ENCODE measurements at regions not wholly inside any gene's neighbourhood (a gene's known extent, or its start where the extent isn't known, plus 50 kb on each side); places are given as distances from the start of the nearest gene placed in this dataset.

DNA sequence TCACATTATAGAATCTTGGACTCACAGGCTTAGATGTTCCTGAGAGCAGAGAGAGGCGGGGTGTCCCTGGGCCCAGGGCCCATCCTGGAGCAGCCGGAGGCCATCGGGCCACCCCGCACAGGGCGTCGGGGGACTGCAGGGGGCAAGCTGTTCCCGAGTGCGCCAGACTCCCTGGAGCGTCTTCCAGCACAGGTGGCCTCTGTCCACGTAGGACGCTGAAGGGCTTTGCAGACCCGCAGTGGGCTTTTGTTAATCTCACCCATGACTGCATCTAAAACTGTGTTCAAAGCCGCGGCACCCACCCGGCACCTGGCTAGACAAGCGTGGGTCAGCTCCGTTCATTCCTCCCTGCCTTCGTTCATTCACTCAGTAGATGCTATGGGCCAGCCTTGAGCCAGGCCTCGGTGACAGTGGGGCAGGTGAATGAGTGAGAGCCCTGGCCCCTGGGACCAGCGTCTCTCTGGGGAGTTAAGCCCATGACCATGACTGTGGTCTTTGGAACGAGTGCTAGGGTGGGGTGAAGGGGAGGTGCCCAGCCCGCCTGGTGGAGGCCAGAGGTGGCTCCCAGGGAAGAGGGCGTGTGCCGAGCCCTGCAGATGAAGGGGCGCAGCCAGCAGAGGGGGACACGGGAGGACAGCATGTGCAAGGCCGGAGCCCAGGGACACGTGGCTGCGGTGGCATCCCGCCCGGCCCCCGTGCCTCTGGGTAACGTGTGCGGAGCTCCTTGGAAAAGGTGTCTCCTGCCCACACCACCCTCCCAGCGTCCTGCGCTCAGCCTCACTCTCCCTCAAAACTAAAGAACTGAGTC lies 98.3 kb downstream of the HMX1 start:
- DNase-seq, result no peak

DNA sequence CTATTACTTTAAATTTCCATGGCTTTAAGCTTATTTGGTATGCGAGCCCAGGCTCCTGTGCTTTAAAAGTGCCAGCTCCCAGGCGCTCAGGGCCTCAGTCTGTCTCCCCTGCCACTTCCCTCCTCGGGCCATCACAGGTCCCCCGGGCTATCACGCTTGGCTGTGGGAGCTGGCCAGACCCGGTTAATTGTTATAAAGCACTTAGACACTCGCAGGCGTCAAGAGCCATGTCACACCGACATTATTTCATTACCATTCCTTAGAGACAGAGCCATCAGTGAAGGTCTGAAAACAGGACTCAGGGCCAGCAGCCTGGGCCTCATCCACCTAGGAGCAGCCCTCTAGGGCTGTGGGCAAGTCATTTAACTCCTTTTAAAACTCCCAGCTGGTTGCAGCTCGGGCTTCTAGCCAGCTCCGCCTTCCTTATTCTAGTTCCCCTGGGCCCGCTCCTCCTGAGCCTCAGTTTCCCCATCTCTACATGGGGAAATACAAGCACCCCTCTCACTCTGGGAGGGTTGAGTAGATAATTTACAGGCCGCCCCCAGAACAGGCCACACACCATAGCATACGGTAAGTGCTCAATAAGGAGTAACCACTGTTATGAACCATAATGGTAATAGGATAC lies 99.0 kb downstream of the HMX1 start:
- DNase-seq, result no peak

DNA sequence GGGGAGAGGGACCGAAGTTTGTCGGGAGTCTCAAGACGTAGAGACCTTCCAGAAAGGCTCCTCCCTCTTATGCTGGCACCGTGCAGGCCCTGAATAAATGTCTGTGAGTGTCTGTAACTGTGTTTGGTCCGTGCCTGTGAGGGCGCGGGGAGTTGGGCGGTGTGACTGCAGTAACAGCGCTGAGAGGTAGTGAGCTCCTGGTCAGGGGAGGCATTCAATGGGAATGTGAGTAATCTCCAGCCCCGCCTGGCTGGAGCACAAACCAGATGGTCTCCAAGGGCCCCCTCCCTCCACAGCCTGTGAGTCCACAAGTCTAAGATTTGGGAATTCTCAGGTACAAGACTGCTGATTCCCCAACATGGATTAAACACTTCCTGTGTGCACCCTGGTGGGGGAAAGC lies 100.0 kb downstream of the HMX1 start:
- no peak for DNase-seq

DNA sequence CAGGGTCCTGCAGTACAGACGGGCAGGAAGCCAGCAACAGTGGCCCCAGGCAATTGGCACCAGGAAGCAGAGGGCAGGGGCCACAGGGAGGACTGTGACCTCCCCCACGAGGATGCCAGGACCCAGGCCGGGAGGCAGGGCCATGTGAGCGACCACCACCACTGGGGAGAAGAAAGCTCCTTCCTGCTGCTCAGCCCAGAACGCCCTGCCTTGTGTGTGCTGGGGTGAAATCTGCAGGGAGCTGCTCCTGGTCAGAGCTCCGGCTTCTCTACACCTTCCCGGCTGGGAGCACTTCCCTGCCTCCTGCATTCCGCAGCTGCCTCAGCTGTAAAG lies 100.4 kb downstream of the HMX1 start:
- no peak for DNase-seq

DNA sequence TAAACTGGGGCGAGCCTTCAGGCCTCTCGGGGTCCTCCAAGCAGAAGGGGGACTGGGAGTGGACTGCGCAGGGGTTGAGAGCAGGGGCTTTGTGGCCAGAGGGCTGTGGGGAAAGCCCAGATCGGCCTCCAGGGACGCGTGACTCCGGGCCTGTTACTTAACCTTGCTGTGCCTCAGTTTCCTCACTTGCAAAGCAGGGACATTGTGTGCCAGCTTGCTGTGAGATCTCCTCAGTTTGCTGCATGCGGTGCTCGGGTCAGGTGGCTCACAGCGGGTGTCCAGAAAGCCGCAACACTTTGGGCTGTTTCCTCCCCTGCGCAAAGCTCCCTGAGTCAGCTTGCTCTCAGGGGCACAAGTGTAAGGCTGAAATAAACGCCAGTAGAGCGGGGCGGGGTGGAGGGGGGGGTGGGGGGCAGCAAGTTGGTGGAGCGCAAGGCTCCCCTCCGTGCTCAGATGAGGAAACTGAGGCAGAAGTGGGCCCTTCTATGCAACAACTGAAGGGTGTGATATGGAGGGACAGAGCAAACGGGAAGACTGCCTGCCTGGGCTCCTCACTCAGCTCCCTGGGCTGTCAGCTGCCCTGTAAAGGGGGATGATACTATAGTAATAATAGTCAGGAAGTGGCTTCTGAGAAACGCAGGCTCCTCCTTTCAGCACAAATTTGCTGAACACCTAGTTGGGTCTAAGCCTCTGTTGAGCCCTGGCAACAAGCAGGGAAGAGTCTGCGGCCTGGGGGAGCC lies 101.0 kb downstream of the HMX1 start:
- no peak for DNase-seq

DNA sequence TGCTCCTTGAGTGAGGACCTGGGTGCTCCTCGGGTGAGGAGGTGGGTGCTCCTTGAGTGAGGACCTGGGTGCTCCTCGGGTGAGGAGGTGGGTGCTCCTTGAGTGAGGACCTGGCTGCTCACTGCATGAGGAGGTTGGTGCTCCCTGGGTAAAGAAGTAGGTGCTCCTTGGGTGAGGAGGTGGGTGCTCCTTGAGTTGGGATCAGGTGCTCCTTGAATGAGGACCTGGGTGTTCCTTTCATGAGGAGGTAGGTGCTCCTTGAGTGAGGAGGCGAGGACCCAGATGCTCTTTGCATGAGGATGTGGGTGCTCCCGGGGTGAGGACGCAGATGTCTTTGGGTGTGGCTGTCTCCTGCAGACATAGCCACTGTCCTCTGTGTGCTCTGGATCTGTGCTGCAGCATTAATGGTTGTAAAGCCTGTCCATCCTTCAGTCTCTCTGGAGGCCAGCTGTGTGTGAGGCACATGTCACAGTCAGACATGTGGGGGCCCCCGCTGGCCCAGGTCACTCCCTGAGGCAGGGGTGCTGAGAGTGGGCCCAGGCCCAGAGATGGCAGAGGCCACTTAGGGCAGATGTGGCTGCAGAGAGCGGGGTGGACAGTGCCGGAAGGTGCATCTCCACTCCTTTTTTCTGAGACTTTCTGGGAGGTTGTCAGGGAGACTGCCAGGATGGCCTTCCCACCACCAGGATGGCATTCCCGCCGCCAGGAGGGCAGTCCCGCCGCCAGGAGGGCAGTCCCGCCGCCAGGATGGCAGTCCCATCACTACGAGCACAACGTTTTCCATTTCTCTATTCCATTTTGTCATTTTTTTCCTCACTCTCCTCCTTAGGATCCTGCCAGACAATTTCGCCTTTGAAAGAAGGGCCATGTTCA lies 101.8 kb downstream of the HMX1 start:
- DNase-seq, result no peak

DNA sequence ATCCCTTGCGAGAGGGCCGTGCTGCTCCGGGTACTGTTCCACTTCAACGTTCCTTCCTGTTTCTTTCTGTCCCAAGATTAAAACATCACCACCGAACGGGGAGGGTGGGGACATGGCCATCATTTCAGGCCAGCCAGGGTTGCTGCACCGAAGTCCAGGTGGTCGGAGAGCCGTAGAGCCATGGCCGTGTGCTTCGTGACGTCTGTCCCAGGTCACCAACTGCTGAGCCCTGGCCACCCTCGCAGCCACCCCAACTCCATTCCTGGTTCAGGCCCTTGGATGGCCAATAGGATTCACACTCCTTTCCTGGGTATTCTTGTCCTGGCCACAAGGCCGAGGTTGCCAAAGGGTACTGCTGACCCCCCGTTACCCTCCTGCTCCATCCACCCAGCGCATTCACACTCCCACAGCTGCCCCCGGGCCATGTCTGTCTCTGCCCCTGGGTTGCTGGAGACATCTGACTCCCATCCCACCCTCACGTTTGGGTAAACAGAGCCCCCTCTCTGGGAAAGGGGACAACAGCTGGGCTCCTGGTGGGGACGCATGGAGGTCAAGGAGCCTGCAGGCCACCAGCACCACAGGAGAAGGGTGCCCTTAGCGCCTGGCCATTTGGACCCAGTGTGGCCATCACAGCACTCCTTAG lies 103.2 kb downstream of the HMX1 start:
- DNase-seq, result no peak

DNA sequence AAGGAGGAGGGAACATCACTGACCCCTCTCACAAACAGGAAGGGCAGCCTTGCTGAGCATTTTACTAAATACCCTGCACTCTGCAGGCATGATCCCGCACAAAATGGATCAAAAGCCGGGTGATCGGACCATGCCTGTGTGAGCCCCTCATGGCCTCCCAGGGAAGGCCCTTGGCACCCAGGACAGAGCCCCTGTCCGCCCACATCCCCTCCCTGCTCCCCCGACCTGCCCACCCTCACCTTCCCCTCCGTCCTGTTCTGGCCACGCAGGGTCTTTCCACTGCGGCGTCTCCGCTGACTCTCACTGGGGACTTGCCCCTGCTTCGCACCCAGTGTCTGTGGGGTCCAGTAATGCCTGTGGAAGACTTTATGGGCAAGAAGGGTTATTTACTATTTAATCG lies 105.0 kb downstream of the HMX1 start:
- no peak for DNase-seq

DNA sequence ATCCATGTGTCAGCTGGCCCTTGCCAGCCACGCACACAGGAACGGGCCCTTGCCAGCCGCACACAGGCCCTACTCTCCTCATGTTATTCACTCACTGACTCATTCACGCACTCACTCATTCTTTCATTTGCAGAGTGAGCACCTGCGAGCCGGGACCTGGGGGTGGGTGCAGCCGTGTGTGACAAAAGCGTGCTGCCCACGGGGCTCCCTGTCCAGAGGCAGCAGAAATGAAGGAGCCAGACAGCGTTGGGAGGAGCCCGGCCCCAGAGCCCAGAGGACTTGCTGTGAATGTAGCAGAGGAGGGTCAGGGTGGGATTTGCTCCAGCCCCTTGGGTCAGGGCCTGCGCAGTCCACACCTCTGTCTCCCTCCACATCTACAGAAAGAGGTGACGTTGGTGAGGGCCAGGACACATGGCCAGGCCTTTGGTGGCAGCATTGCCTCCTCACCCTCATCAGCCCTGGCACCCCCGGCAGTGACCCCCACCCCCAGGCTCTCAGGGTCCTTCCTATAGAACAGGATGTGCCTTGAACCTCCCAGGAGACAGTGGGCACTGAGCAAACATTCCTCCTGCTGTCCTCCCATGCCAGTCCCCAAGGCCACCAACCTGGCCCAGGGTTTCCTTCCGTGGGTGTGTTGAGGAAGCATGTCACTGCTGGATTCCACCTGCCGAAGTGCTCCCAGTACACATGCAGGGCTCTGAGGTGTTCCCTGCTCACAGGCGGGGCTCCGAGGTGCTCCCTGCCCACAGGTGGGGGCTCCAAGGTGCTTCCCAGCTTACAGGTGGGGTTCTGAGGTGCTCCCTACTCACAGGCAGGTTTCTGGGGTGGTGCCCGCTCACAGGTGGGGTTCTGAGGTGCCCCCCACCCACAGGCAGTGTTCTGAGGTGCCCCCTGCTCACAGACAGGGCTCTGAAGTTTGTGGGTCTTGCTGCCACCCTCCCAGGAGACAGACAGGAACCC lies 105.7 kb downstream of the HMX1 start:
- DNase-seq, result no peak

DNA sequence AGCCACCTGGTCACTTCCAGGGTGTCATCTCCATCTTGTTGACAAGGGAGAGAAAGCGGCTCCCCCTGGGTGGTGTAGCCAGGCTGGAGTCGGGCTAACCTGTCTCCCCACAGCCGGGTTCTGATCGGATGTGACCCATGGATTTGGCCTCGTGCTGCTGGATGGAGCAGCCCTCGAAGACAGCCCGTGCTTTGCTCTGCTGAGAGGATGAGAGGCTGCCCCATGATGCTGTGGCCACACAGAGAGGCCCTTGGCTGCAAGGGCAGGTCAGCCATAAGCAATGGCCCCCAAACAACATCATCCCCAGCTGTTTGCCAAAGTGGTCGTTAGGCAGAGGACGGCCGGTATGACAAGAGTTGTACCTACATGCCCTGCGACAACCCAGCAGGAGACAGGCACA lies 106.6 kb downstream of the HMX1 start:
- DNase-seq, result no peak

DNA sequence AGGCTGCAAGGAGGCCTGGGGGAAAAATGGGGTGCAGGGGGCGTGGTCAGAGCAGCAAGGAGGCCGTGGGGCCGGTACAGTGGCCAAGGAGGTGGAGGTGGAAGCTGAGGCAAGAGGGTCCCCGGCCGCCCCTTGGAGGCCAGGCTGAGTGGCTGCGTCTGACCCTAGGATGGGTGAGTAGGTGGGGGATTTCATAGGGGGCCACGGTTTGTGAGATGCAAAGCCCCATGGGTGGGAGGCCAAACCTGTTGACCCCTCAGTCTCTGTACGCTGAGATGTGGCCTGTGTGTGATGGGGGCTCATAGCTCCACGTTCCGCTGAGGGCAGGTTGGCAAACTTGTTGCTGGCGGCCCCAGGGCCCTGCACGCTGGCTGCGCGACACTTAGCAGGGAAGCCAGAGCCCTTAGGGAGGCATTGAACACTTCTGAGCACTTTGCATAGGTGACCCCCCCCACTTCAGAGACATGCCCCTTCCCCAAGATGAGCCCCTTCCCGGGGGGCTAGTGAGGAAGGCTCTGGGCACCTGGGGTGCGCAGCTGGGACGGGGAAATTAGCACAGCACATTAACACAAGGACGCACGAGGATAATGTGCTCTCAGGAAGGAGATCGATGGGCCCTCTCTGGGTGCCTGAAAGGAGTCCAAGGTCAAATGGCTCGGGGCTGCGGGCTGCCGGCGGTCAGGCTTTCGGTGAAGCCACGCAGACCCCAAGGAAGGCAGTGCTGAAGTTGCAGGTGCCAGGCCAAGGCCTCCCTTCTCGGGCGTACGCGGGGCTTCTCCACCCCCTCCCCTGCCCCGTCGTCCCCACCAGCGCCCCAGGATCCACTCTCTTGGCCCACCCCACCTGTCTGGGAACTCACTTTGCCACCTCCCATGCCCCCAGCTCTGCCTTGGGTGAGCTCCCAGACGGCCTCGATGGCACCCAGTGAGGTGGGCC lies 107.4 kb downstream of the HMX1 start:
- no peak for DNase-seq

DNA sequence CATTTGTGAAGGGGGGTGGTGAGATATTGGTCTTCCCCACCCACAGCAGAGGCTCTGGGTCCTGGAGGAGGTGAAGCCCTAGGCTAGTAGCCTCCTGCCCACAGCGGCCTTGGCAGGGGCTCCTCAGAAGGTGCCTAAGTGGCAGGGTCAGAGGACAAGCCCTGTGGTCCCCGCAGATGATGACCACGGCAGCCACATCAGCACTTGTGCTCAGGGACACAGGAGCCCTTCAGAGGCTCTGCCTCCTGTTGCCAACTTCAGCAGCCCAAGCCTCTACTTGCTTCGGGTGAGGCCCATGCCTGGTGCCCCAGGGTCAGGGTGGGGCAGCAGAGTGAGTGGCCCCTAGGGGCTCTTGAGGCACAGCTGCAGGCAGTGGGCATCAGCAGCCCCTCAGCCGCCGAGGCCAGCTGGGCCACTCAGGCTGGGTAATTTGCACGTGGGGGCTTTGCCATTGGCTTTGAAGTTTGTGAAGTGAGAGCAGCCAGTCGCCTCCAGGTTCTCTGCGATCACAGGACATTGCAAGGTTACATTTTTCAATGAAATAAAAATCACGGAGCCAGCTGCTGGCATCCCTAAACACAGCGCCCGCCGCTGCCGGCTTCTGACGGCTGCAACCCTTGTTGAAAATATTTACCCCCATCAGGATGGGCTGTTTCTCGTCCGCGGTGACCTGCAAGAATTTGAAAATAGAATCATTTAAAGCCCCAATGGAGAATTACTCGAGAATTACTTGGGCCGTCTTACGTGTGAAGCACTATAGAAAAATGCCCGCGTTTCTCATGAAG lies 108.5 kb downstream of the HMX1 start:
- DNase-seq, result no peak

DNA sequence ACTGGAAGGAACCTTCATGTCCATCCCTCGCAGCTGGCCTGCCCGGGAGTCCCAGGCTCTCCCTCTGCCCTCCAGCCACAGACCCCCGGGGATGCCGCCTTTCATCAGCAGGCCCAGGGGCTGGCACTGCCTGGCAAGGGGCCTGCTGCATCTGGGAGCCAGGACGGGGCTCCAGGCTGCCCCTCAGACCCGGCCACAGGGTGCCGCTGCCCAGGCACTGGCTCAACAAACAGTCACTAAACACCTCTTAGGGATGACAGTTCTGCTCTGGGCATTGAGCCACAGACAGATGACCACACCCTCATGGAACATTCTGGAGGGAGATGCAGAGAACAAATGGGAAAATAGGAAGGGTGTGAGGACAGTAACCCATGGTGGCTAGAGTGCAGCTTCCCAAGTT lies 109.3 kb downstream of the HMX1 start:
- no peak for DNase-seq

DNA sequence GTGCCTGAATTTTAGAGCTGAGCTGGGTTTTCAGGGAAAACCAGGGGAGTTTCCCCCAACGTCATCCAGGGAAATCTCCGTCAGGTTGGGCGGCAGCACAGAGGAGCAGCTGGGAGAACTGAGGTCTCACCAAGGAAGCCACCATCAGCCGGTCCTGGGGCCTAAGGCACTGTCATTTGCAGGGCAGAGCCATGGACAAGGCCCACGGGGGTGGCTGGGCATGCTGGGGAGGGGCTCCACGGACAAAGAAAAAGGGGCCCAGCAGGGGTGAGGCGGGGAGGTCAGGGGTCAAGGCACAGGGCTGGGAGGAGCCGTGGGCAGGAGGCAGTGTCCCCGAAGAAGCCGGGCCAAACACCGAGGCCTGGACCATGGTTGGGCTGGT lies 109.8 kb downstream of the HMX1 start:
- no peak for DNase-seq

DNA sequence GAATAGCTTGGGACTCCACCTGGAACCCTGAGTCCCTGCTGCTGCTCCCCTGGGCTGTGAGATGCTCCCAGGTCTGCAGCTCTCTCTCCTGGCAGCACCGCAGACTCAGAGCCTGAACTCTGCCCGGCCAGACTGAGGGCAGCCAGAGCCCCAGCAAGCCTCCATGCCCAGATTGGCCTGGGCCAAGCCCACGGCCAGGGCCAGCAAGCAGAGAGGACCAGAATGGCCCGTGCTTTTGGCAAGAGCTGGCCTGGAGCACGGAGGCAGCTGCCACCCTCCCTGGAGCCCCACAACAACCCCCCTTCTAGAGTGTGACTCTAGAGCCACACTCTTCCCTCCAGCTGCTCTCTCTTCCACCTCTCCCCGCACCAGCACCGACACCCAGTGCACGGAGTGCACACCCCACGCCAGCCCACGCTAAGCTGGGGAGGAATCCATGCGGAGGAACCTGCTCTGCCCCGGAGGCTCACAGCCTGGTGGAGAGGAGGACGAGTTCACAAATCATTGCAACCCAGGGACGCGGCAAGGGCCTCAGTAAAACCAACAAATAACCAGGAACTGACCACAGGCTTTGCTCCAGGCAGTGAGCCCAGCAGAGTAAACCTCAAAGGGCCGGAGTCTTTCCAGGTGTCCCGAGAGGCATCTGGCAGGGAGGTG lies 110.3 kb downstream of the HMX1 start:
- no peak for DNase-seq

DNA sequence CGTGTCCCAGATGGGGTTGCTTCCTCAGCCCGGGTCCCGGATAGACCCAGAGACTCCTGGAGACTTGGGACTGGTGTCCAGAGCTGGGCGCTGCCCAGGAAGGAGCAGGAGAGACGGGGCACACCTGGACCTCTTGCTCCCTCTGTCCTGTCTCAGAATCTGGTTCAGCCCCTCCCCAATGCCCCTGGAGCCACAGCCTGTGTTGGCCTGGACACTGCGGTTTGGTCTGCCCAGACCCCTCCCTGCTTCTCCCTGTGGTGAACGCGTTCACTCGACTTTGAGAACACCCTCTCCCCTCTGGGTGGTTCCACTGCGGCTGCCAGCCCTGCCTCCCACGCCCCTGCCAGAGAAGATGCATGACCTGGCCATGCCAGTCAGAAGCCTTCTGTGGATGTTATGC lies 111.1 kb downstream of the HMX1 start:
- DNase-seq, result no peak

DNA sequence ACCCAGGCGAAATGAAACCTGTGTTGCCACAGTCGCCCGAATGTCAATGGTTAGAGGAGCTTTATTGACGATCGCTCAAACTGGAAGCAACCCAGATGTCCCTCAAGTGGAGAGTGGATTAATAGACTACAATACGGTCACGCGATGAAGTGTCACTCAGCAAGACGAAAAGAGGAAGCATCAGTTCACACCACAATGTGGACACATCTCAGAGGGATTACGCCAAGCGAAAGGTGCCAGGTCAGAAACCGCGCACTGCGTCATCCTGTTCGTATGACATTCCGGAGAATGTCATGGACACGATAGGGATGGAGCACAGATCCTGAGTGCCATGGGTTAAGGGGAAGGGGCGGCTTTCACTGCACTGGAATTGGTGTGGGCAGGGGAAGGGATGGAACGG lies 111.7 kb downstream of the HMX1 start:
- DNase-seq, result peak; percentile 37 to 73

DNA sequence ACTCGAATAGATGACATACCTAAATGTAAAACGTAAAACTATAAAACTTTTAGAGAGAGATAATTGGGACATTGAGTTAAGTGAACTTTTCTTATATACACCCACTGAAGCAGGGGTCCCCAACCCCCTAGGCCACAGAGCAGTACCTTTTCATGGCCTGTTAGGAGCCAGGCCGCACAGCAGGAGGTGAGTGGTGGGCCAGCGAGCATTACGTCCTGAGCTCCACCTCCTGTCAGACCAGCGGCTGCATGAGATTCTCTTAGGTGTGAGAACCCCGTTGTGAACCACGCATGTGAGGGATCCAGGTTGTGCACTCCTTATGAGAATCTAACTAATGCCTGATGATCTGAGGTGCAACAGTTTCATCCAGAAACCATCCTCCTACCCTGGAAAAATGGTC lies 114.8 kb downstream of the HMX1 start:
- DNase-seq, result no peak
